ENCODE measurements at regions not wholly inside any gene's neighbourhood (a gene's known extent, or its start where the extent isn't known, plus 50 kb on each side); places are given as distances from the start of the nearest gene placed in this dataset.

DNA sequence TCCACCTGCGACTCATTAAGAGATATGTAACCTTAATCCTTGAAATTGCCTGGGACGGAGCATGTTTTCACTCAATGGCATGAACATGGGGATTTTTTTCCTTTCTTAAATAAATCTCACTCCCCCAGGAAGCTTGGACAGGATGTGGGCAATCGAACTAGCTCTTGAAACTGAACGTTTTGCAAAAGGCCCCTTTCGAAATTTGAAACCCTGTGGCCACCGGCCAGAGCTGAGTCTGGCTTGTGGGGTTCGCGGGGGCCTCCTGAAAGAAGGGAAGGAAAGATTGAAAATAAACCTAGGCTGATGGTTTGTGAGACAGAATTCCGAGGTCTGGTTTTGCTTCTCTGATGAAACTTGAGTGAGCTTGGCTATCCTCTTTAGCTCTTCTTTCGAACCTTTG lies 101.4 kb upstream of the RTL1 start (continued):
- no peak for TF ChIP-seq GATA2 (CRISPR knock-in tag; IDR thresholded peaks at IDR 0.05)
- TF ChIP-seq EP300 (IDR thresholded peaks at IDR 0.05; ENCODE audit: borderline replicate concordance in 1 of 2, low read depth in 1 of 2, low read length in 1 of 2) = no peak
- no peak for TF ChIP-seq CHD2 (IDR thresholded peaks at IDR 0.05; ENCODE audit: low read length, partially characterized antibody)
- TF ChIP-seq POLR2AphosphoS5 (IDR thresholded peaks at IDR 0.05; ENCODE audit: low read depth, low read length) = no peak
- no peak for TF ChIP-seq NFIC (IDR thresholded peaks at IDR 0.05; ENCODE audit: borderline replicate concordance)
- TF ChIP-seq, protein P1, sequence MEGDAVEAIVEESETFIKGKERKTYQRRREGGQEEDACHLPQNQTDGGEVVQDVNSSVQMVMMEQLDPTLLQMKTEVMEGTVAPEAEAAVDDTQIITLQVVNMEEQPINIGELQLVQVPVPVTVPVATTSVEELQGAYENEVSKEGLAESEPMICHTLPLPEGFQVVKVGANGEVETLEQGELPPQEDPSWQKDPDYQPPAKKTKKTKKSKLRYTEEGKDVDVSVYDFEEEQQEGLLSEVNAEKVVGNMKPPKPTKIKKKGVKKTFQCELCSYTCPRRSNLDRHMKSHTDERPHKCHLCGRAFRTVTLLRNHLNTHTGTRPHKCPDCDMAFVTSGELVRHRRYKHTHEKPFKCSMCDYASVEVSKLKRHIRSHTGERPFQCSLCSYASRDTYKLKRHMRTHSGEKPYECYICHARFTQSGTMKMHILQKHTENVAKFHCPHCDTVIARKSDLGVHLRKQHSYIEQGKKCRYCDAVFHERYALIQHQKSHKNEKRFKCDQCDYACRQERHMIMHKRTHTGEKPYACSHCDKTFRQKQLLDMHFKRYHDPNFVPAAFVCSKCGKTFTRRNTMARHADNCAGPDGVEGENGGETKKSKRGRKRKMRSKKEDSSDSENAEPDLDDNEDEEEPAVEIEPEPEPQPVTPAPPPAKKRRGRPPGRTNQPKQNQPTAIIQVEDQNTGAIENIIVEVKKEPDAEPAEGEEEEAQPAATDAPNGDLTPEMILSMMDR (IDR thresholded peaks at IDR 0.05) = no peak

DNA sequence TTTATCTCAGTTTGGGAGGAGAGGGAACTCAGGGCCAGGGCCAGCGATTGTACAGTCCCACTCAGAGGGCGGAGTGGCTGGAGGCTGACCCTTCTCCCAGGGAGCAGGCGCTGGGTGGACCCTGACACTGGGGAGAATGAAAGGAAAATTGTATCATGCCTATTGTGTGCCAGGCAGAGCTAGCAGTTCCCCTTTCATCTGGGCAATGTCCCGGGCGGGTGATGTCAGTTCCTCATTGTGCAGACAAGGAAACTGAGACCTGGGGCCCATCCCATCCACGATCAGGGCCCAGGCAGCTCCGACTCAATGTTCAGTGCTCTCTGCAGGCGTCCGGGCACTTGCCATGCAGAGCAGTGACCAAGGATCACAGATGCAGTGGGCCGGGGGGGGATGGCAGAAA lies 101.9 kb upstream of the RTL1 start:
- Histone ChIP-seq H3K4me2 (no peak overlapping the region), H3F3A (replicated peaks; ENCODE audit: insufficient read depth) (no peaks in the 10 kb centered on the region)

More for the DNA sequence above, 101.9 kb upstream of the RTL1 start:
- H3K27me3 ChIP-seq (ENCODE audit: insufficient read depth) = no peaks in the 10 kb centered on the region
- no peaks in the 10 kb centered on the region for H4K20me1 ChIP-seq (ENCODE audit: insufficient read depth)
- H3K9ac ChIP-seq = no peak overlapping the region
- WGBS (ENCODE audit: low lambda C conversion rate) = 81% methylated on average over 3 of the region's 10 CpGs
- H3K79me2 ChIP-seq (ENCODE audit: insufficient read depth) = no peaks in the 10 kb centered on the region
- H3K36me3 ChIP-seq (replicated peaks in 1 of 2; ENCODE audit: control insufficient read depth in 1 of 2, insufficient read depth in 2 of 2, low read length in 1 of 2) = no peaks in the 10 kb centered on the region
- peaks cover 0 to 46% of the 10 kb centered on the region in 2 experiments; a peak in 2 of 4 replicates for H3K4me1 ChIP-seq (ENCODE audit: control insufficient read depth in 1 of 2, insufficient read depth in 2 of 2, low read depth in 1 of 2, low read length in 1 of 2)
- DNase-seq = no peak
- no peak for TF ChIP-seq NRF1 (IDR thresholded peaks at IDR 0.05; ENCODE audit: low read depth, low read length)
- TF ChIP-seq GABPA (IDR thresholded peaks at IDR 0.05; ENCODE audit: low read depth) = no peak
- TF ChIP-seq FOXJ3 (CRISPR knock-in tag; IDR thresholded peaks at IDR 0.05) = no peak
- no peak for TF ChIP-seq ELF1 (IDR thresholded peaks at IDR 0.05)
- no peak for TF ChIP-seq TAF1 (IDR thresholded peaks at IDR 0.05; ENCODE audit: borderline replicate concordance, low read depth, low read length)
- TF ChIP-seq FOXM1 (IDR thresholded peaks at IDR 0.05; ENCODE audit: low read depth) = no peak
- no peak for TF ChIP-seq MXI1 (IDR thresholded peaks at IDR 0.05; ENCODE audit: low read depth, low read length)
- TF ChIP-seq TCF12 (IDR thresholded peaks at IDR 0.05) = no peak
- no peak for TF ChIP-seq RFX5 (IDR thresholded peaks at IDR 0.05; ENCODE audit: low read length)
- TF ChIP-seq JUND (IDR thresholded peaks at IDR 0.05) = no peak
- TF ChIP-seq POLR2AphosphoS5 (IDR thresholded peaks at IDR 0.05; ENCODE audit: low read depth, low read length) = no peak
- no peak for TF ChIP-seq CHD2 (IDR thresholded peaks at IDR 0.05; ENCODE audit: low read length, partially characterized antibody)
- TF ChIP-seq, protein P2, sequence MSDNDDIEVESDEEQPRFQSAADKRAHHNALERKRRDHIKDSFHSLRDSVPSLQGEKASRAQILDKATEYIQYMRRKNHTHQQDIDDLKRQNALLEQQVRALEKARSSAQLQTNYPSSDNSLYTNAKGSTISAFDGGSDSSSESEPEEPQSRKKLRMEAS (IDR thresholded peaks at IDR 0.05; ENCODE audit: low read depth) = no peak
- TF ChIP-seq, protein P3, sequence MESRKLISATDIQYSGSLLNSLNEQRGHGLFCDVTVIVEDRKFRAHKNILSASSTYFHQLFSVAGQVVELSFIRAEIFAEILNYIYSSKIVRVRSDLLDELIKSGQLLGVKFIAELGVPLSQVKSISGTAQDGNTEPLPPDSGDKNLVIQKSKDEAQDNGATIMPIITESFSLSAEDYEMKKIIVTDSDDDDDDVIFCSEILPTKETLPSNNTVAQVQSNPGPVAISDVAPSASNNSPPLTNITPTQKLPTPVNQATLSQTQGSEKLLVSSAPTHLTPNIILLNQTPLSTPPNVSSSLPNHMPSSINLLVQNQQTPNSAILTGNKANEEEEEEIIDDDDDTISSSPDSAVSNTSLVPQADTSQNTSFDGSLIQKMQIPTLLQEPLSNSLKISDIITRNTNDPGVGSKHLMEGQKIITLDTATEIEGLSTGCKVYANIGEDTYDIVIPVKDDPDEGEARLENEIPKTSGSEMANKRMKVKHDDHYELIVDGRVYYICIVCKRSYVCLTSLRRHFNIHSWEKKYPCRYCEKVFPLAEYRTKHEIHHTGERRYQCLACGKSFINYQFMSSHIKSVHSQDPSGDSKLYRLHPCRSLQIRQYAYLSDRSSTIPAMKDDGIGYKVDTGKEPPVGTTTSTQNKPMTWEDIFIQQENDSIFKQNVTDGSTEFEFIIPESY (IDR thresholded peaks at IDR 0.05; ENCODE audit: borderline replicate concordance, low read depth) = no peak
- no peak for TF ChIP-seq GATA2 (CRISPR knock-in tag; IDR thresholded peaks at IDR 0.05)
- no peak for TF ChIP-seq EZH2phosphoT487 (IDR thresholded peaks at IDR 0.05; ENCODE audit: borderline replicate concordance, low read depth)
- no peak for TF ChIP-seq TEAD4 (IDR thresholded peaks at IDR 0.05; ENCODE audit: borderline replicate concordance, insufficient read depth)
- no peaks in the 10 kb centered on the region for H3K9me2 ChIP-seq
- ChIA-PET POLR2A (interaction anchor here (1.2 kb wide), 1 partner anchor 104 kb away, joined by 3 read pairs; no protein-coding TSS in a partner anchor), CTCF (interaction anchor here (0.6 to 1.7 kb wide), 3 partner anchors 229 to 1192 kb away, joined by 3 to 4 read pairs (median 4); no protein-coding TSS in a partner anchor)
- H3K27ac ChIP-seq (ENCODE audit: low read depth in 2 of 2, low read length in 1 of 2) = peak overlapping the region in 1 of 2 experiments; percentile 75; a peak in 1 of 4 replicates
- no peaks in the 10 kb centered on the region for H3K9me3 ChIP-seq
- no peak overlapping the region for H3K4me3 ChIP-seq (ENCODE audit: low read depth in 2 of 2, low read length in 1 of 2)
- H2AFZ ChIP-seq (ENCODE audit: low read depth) = no peak overlapping the region

Data from SK-N-SH (cell line).